ENCODE measurements at regions not wholly inside any gene's neighbourhood (a gene's known extent, or its start where the extent isn't known, plus 50 kb on each side); places are given as distances from the start of the nearest gene placed in this dataset.

GRCh38 chr3:99330924-99331532 lies 307.4 kb upstream of the COL8A1 start:
- H3K4me1 ChIP-seq (ENCODE audit: insufficient read depth, low read length), result no peaks in the 10 kb centered on the region
- H3K9me3 ChIP-seq (ENCODE audit: insufficient read depth, low read depth, low read length), result no peaks in the 10 kb centered on the region
- H3K36me3 ChIP-seq (ENCODE audit: insufficient read depth, low read length), result no peaks in the 10 kb centered on the region
- H3K27ac ChIP-seq (ENCODE audit: low read depth, low read length), result no peak overlapping the region
- WGBS, result 97% methylated on average over 1 of the region's 1 CpG
- H3K4me3 ChIP-seq (ENCODE audit: low read length), result no peak overlapping the region
- H3K27me3 ChIP-seq (ENCODE audit: insufficient read depth, low read length), result no peaks in the 10 kb centered on the region
- H3K9ac ChIP-seq (ENCODE audit: low read depth, low read length), result no peak overlapping the region

GRCh38 chr3:99330281-99330680 lies 308.1 kb upstream of the COL8A1 start:
- no peaks in the 10 kb centered on the region for H3K36me3 ChIP-seq (ENCODE audit: insufficient read depth, low read length)
- H3K27ac ChIP-seq (ENCODE audit: low read depth, low read length), result no peak overlapping the region
- no peaks in the 10 kb centered on the region for H3K27me3 ChIP-seq (ENCODE audit: insufficient read depth, low read length)
- no peak overlapping the region for H3K9ac ChIP-seq (ENCODE audit: low read depth, low read length)
- no peak overlapping the region for H3K4me3 ChIP-seq (ENCODE audit: low read length)
- 86% methylated on average over 2 of the region's 2 CpGs for WGBS
- no peaks in the 10 kb centered on the region for H3K9me3 ChIP-seq (ENCODE audit: insufficient read depth, low read depth, low read length)
- no peaks in the 10 kb centered on the region for H3K4me1 ChIP-seq (ENCODE audit: insufficient read depth, low read length)

DNA sequence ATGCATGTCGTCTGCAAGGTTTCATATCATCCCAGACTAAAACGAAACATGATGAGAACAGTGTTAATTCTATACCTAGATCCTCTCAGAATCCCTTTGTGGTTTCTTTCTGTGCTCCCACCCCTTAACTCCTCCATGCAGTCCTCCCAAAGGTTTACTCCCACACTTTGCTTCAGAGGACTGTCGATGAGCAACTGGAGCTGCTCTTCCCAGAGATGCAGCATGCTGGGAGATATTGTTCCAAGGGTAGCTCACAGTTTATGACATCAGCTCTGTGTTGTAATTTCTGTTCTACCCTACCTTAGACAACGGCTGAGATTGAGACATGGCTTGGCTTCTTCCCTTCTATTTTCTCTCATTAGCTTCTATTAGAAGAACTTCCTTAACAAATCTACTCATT lies 313.0 kb upstream of the COL8A1 start:
- H3K9ac ChIP-seq (ENCODE audit: low read depth, low read length), result no peak overlapping the region
- no peaks in the 10 kb centered on the region for H3K4me1 ChIP-seq (ENCODE audit: insufficient read depth, low read length)
- no peaks in the 10 kb centered on the region for H3K27me3 ChIP-seq (ENCODE audit: insufficient read depth, low read length)
- WGBS, result 88% methylated on average over 4 of the region's 4 CpGs
- no peaks in the 10 kb centered on the region for H3K9me3 ChIP-seq (ENCODE audit: insufficient read depth, low read depth, low read length)
- H3K36me3 ChIP-seq (ENCODE audit: insufficient read depth, low read length), result no peaks in the 10 kb centered on the region
- H3K27ac ChIP-seq (ENCODE audit: low read depth, low read length), result no peak overlapping the region
- H3K4me3 ChIP-seq (ENCODE audit: low read length), result no peak overlapping the region

- Histone ChIP-seq H3K9me3 (ENCODE audit: insufficient read depth, low read depth, low read length) (no peaks in the 10 kb centered on the region), H3K27me3 (ENCODE audit: insufficient read depth, low read length) (no peaks in the 10 kb centered on the region), H3K4me1 (ENCODE audit: insufficient read depth, low read length) (no peaks in the 10 kb centered on the region), H3K36me3 (ENCODE audit: insufficient read depth, low read length) (no peaks in the 10 kb centered on the region), H3K4me3 (ENCODE audit: low read length) (no peak overlapping the region), H3K9ac (ENCODE audit: low read depth, low read length) (no peak overlapping the region), H3K27ac (ENCODE audit: low read depth, low read length) (no peak overlapping the region)
- 89% methylated on average over 3 of the region's 3 CpGs for WGBS
Observed at GRCh38 chr3:99324636-99325203, 313.7 kb upstream of the COL8A1 start.

GRCh38 chr3:99323940-99324339 lies 314.5 kb upstream of the COL8A1 start:
- no peak overlapping the region for H3K9ac ChIP-seq (ENCODE audit: low read depth, low read length)
- WGBS, result 91% methylated on average over 1 of the region's 1 CpG
- no peaks in the 10 kb centered on the region for H3K9me3 ChIP-seq (ENCODE audit: insufficient read depth, low read depth, low read length)
- H3K4me1 ChIP-seq (ENCODE audit: insufficient read depth, low read length), result no peaks in the 10 kb centered on the region
- no peaks in the 10 kb centered on the region for H3K27me3 ChIP-seq (ENCODE audit: insufficient read depth, low read length)
- H3K36me3 ChIP-seq (ENCODE audit: insufficient read depth, low read length), result no peaks in the 10 kb centered on the region
- H3K4me3 ChIP-seq (ENCODE audit: low read length), result no peak overlapping the region
- H3K27ac ChIP-seq (ENCODE audit: low read depth, low read length), result no peak overlapping the region

DNA sequence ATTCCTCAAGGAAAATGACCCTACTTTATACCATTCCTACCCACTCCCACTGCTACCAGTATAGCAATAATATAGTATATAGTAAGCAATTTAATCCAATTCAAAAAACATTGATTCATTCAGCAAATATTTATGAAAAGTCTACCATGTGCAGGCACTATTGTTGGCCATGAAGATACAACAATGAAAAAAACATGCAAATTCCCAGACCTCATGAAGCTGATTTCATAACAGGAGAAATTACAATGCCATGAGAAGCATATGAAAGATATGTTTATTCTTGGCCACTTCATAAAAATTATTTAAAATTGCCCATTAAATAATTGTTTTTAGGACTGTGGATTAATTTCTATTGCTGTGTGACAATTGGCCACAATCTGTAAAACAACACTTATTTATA lies 315.8 kb upstream of the COL8A1 start:
- no peaks in the 10 kb centered on the region for H3K9me3 ChIP-seq (ENCODE audit: insufficient read depth, low read depth, low read length)
- no peaks in the 10 kb centered on the region for H3K4me1 ChIP-seq (ENCODE audit: insufficient read depth, low read length)
- no peak overlapping the region for H3K9ac ChIP-seq (ENCODE audit: low read depth, low read length)
- H3K27me3 ChIP-seq (ENCODE audit: insufficient read depth, low read length), result no peaks in the 10 kb centered on the region
- no peak overlapping the region for H3K27ac ChIP-seq (ENCODE audit: low read depth, low read length)
- H3K36me3 ChIP-seq (ENCODE audit: insufficient read depth, low read length), result no peaks in the 10 kb centered on the region
- H3K4me3 ChIP-seq (ENCODE audit: low read length), result no peak overlapping the region

DNA sequence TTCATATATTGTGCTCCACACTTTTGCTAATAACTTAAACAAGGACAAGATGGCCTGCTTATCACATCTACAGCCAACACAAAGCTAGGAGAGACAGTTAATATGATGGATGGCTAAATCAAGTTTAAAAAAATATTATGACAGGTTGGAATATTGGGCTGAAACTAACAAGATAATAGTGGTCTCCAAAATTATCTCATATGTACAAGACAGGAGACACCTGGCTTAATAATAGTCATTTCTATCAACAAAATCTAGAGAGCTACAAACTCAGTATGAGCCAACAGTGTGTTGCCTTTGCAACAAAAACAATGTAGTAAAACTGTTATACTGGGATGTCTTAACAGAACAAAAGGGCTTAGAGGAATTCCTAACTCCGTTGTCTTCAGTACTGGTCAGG lies 317.1 kb upstream of the COL8A1 start:
- no peaks in the 10 kb centered on the region for H3K4me1 ChIP-seq (ENCODE audit: insufficient read depth, low read length)
- H3K36me3 ChIP-seq (ENCODE audit: insufficient read depth, low read length), result no peaks in the 10 kb centered on the region
- no peaks in the 10 kb centered on the region for H3K9me3 ChIP-seq (ENCODE audit: insufficient read depth, low read depth, low read length)
- no peak overlapping the region for H3K9ac ChIP-seq (ENCODE audit: low read depth, low read length)
- no peak overlapping the region for H3K4me3 ChIP-seq (ENCODE audit: low read length)
- no peak overlapping the region for H3K27ac ChIP-seq (ENCODE audit: low read depth, low read length)
- 100% methylated on average over 1 of the region's 1 CpG for WGBS
- no peaks in the 10 kb centered on the region for H3K27me3 ChIP-seq (ENCODE audit: insufficient read depth, low read length)

- Histone ChIP-seq H3K9ac (ENCODE audit: low read depth, low read length) (no peak overlapping the region), H3K4me1 (ENCODE audit: insufficient read depth, low read length) (no peaks in the 10 kb centered on the region), H3K36me3 (ENCODE audit: insufficient read depth, low read length) (no peaks in the 10 kb centered on the region), H3K9me3 (ENCODE audit: insufficient read depth, low read depth, low read length) (no peaks in the 10 kb centered on the region), H3K27ac (ENCODE audit: low read depth, low read length) (no peak overlapping the region), H3K4me3 (ENCODE audit: low read length) (no peak overlapping the region), H3K27me3 (ENCODE audit: insufficient read depth, low read length) (no peaks in the 10 kb centered on the region)
- WGBS, result 96% methylated on average over 2 of the region's 2 CpGs
Observed at GRCh38 chr3:99319961-99320360, 318.4 kb upstream of the COL8A1 start.

DNA sequence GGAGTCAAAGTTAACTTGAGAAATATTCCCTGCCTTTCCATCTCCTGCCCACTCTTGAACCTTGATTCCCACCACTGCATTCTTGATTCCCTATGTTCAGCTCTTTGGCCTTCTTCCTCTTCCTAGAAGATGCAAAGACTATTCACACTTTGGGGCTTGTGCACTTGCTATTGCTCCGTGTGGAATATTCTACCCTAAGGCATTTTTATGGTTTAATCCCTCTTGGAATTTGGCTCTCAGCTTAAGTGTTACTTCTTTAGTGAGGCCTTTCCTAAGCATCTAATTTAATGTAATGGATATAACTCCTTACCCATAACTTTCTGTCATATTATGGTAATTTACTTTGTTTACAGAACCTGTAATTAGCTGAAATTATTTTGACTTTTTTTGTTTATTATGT lies 318.9 kb upstream of the COL8A1 start:
- Histone ChIP-seq H3K4me3 (ENCODE audit: low read length) (no peak overlapping the region), H3K9ac (ENCODE audit: low read depth, low read length) (no peak overlapping the region), H3K27me3 (ENCODE audit: insufficient read depth, low read length) (no peaks in the 10 kb centered on the region), H3K9me3 (ENCODE audit: insufficient read depth, low read depth, low read length) (no peaks in the 10 kb centered on the region), H3K27ac (ENCODE audit: low read depth, low read length) (no peak overlapping the region), H3K36me3 (ENCODE audit: insufficient read depth, low read length) (no peaks in the 10 kb centered on the region), H3K4me1 (ENCODE audit: insufficient read depth, low read length) (no peaks in the 10 kb centered on the region)
- 100% methylated on average over 1 of the region's 1 CpG for WGBS

DNA sequence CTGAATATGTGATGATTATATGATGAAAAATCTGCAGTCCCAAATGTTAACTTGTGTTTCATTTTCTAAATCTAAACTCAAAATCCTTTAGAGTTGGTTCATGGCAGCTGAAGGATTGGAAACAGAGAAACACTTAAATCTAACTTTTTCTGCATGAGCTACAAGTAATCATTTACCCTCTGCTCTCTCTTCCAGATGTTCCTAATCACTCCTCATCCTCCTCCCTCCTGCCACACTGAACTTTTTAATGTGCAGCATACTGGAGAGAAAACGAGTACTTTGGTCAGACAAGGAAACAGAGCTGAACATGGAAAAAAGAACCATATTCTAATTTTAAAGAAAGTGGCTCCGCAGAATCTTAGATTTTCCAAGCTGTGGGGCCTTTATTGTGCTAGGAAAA lies 321.2 kb upstream of the COL8A1 start:
- WGBS, result 88% methylated on average over 1 of the region's 2 CpGs
- H3K4me1 ChIP-seq (ENCODE audit: insufficient read depth, low read length), result no peaks in the 10 kb centered on the region
- no peak overlapping the region for H3K9ac ChIP-seq (ENCODE audit: low read depth, low read length)

DNA sequence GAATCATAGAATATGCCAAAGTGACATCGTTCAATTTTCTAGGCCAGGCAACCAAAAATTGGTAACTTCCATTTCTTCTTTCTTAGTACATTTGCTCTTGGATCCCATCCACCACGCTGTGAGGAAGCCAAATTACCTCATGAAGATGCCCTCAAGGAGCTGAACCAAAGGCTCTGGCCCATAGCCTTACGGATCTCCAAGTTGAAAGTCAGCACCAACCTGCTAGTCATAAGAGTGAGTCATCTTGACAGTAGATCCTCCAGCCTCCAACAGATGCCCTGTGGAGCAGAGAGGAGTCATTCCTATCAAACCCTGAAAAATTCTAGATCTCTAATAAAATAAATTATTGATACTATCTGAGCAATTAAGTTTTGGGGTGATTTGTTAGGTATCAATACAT lies 322.5 kb upstream of the COL8A1 start:
- H3K4me1 ChIP-seq (ENCODE audit: insufficient read depth, low read length), result no peaks in the 10 kb centered on the region
- no peak overlapping the region for H3K4me3 ChIP-seq (ENCODE audit: low read length)
- 99% methylated on average over 3 of the region's 3 CpGs for WGBS
- H3K27ac ChIP-seq (ENCODE audit: low read depth, low read length), result no peak overlapping the region
- no peaks in the 10 kb centered on the region for H3K36me3 ChIP-seq (ENCODE audit: insufficient read depth, low read length)
- no peaks in the 10 kb centered on the region for H3K27me3 ChIP-seq (ENCODE audit: insufficient read depth, low read length)
- H3K9ac ChIP-seq (ENCODE audit: low read depth, low read length), result no peak overlapping the region
- no peaks in the 10 kb centered on the region for H3K9me3 ChIP-seq (ENCODE audit: insufficient read depth, low read depth, low read length)

More for the DNA sequence above, 321.2 kb upstream of the COL8A1 start:
- Histone ChIP-seq H3K4me3 (ENCODE audit: low read length) (no peak overlapping the region), H3K9me3 (ENCODE audit: insufficient read depth, low read depth, low read length) (no peaks in the 10 kb centered on the region), H3K36me3 (ENCODE audit: insufficient read depth, low read length) (no peaks in the 10 kb centered on the region), H3K27me3 (ENCODE audit: insufficient read depth, low read length) (no peaks in the 10 kb centered on the region), H3K27ac (ENCODE audit: low read depth, low read length) (no peak overlapping the region)

DNA sequence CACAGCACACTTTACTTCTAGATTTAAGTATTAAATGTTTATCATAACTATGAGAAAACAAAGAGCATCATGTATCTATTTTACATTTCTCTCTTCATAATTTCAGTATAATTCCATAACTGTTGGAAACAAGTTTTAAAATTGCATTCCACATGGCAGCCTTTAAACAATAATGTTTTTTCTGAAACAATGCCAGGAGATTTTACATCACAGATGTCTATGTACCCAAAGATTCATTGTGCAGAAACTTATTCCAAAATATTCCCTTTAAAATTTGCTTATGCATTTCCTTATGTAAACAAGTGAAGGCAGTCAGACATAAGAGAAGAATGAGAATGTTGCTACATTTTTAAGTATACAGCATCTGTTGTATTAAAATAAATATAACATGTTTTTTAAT lies 324.9 kb upstream of the COL8A1 start:
- Histone ChIP-seq H3K9ac (ENCODE audit: low read depth, low read length) (no peak overlapping the region), H3K4me3 (ENCODE audit: low read length) (no peak overlapping the region), H3K27me3 (ENCODE audit: insufficient read depth, low read length) (no peaks in the 10 kb centered on the region), H3K4me1 (ENCODE audit: insufficient read depth, low read length) (no peaks in the 10 kb centered on the region), H3K27ac (ENCODE audit: low read depth, low read length) (no peak overlapping the region), H3K36me3 (ENCODE audit: insufficient read depth, low read length) (no peaks in the 10 kb centered on the region), H3K9me3 (ENCODE audit: insufficient read depth, low read depth, low read length) (no peaks in the 10 kb centered on the region)

All from HUES64 (cell line).